CMK (cell line): ENCODE measurements at regions not wholly inside any gene's neighbourhood (a gene's known extent, or its start where the extent isn't known, plus 50 kb on each side); places are given as distances from the start of the nearest gene placed in this dataset.
"Not testable (repeated sequence)": the region's sequence is repeated elsewhere in the genome, so short reads cannot be mapped to it uniquely, and the experiment has no call there.

Experiments used
- DNase-seq: peaks from one replicate; pipeline ENCODE4 v3.0.0-alpha.2; 2010; ENCODE audit warnings: low read depth

GRCh38 chr15:35992791-35993190 is 446.8 kb upstream of the DPH6 start:
- DNase-seq = no peak

GRCh38 chr15:35993196-35993595 is 447.2 kb upstream of the DPH6 start:
- DNase-seq = no peak

GRCh38 chr15:35994876-35995275 is 448.9 kb upstream of the DPH6 start:
- DNase-seq = no peak

- no peak for DNase-seq
These were observed 453.0 kb upstream of the DPH6 start for GRCh38 chr15:35998663-35999602.

GRCh38 chr15:36004891-36005490 is 459.0 kb upstream of the DPH6 start:
- no peak for DNase-seq

- DNase-seq = no peak
These were observed 459.6 kb upstream of the DPH6 start for GRCh38 chr15:36005542-36005941.

GRCh38 chr15:36007699-36008098 is 461.7 kb upstream of the DPH6 start:
- DNase-seq = no peak

- no peak for DNase-seq
These were observed 462.8 kb upstream of the DPH6 start for GRCh38 chr15:36008719-36009118.

GRCh38 chr15:36024031-36024688 is 478.2 kb upstream of the DPH6 start:
- no peak for DNase-seq

- no peak for DNase-seq
These were observed 480.8 kb upstream of the DPH6 start for GRCh38 chr15:36026627-36027283.

GRCh38 chr15:36029606-36030210 is 483.7 kb upstream of the DPH6 start:
- DNase-seq = no peak

GRCh38 chr15:36039996-36040572 is 494.1 kb upstream of the DPH6 start:
- no peak for DNase-seq

GRCh38 chr15:36047018-36047716 is 501.2 kb upstream of the DPH6 start:
- DNase-seq = not testable (repeated sequence)

- DNase-seq = no peak
These were observed 504.9 kb upstream of the DPH6 start for GRCh38 chr15:36050899-36051298.

GRCh38 chr15:36052641-36053040 is 506.7 kb upstream of the DPH6 start:
- DNase-seq = not testable (repeated sequence)

- DNase-seq = no peak
These were observed 507.8 kb upstream of the DPH6 start for GRCh38 chr15:36053746-36054145.

- DNase-seq = no peak
These were observed 513.6 kb upstream of the DPH6 start for GRCh38 chr15:36059596-36059995.

GRCh38 chr15:36062357-36062756 is 516.4 kb upstream of the DPH6 start:
- no peak for DNase-seq

- no peak for DNase-seq
These were observed 512.7 kb upstream of the CDIN1 start for GRCh38 chr15:36066757-36067156.

GRCh38 chr15:36067483-36068274 is 511.7 kb upstream of the CDIN1 start:
- DNase-seq = no peak
